GM04503 (cell line): ENCODE measurements at regions not wholly inside any gene's neighbourhood (a gene's known extent, or its start where the extent isn't known, plus 50 kb on each side); places are given as distances from the start of the nearest gene placed in this dataset.
A peak's percentile ranks its signal among the peaks of the same experiment; 100 is the strongest.
"Not testable (repeated sequence)": the region's sequence is repeated elsewhere in the genome, so short reads cannot be mapped to it uniquely, and the experiment has no call there.

Experiments
- DNase-seq: peaks from one replicate; pipeline ENCODE4 v3.0.0-alpha.2; 2012; ENCODE audit warnings: low read depth

DNA sequence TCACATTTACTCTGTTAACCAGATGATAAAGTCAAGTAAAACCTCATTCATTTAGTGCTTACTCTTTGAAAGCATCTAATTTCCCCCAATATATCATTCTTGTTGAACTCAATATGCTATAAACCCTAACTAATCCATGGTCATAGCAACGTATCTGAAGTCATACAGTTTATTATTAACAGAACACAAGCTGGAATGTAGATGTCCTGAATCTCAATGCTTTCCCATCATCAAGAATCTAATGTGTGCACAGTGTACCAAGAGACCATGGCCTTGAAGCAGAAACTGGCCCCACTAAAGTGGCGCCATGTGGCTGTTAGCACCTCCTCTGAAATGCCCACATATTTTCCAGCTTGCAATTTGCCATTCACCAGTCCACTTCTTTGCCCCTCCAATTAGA lies 245.8 kb downstream of the SOX9 start:
- no peak for DNase-seq

- no peak for DNase-seq
Observed at GRCh38 chr17:72368191-72368590, 247.4 kb downstream of the SOX9 start.

DNA sequence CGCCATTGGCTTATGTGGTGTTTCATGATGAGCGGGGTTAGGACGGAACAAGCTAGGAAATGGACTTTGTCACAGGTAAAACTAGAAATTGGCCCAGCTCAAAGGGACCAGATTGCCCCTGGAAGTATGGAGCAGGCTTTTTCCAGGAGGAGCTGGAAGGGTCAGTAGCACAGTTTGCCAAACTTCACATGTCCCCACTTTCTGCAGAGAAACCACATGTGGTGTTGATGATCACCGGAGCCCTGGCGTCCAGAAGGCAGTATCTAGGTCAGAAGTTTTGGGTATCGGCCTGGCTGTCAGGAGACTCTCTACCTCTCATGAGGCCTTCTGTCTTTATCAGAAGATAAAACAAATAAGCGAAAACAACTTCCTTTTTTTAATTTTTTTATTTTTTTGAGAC lies 248.5 kb downstream of the SOX9 start:
- DNase-seq, result no peak

DNA sequence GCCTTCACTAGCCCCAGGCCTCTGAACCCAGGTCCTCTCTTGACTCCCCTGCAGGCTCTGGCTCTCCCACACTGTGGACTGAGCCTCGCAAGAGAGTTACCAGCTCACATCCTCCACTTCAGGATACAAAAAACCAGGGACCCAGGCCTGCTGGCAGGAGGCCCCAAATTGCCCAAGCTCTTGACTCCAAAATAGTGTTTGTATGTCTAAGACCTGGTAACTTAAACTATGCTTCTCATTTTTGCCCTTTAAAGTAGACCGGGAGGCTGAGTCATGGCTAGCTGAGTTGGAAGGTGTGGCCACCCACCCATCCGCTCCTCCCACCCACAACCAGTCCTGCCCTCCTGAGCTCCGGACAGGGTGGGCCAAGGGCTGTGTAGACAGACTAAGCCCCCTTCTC lies 250.0 kb downstream of the SOX9 start:
- no peak for DNase-seq

DNA sequence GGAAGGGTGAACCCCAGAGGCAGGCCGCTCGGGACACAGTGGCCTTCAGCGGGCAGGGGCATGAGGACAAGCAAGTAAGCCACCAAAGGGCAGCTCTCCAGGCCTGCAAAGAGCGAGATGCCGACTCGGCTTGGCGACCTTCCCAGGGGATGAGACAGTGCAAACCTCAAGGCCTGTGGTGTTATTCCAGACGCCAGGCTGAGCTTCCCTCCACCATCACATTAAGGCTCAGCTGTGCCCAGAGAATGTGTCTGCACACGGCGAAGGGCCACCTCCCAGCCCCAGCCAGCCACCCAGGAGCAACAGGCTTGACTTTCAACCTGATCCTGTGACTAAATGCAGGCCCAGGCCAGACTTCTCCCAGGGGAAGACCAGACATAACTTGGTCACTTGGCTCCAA lies 251.4 kb downstream of the SOX9 start:
- DNase-seq, result no peak

- no peak for DNase-seq
Observed at GRCh38 chr17:72373910-72374741, 253.3 kb downstream of the SOX9 start.

DNA sequence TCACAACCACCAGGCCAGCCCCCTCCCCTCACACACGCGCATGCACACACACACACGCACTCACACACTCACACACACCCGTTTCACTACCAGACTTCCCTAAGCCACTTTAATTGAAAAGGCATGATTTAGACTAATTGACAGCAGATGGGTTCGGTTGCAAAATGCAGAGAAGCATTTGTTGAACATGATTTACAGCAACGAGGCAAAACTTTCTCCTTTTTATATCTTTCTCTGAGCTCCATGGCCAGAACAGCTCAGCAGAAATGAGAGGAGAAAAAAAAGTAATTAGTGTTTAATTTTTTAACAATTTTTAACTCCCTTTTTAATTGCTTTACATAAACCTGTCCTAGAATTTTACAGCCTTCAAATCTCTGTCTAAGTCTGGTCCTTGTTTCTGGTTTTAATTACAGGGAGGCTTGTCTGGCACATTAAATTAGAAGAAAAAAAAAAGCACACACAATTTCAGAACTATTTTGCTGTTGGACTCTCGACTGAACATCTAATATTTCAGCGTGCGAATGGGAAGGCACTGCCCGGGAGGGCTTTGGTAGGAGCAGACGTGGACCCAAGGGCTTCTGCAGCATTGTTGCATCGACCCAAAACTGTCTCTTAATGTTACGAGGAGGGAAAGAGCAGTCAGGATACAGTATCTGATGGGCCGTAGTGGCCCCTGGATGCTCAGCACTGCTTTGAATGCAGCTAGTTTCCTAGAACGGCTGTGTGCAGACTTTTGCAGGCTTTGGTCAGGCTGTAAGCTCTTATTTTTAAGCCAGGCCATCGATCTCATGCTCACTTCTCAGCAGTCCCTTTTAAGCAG lies 255.9 kb downstream of the SOX9 start:
- no peak for DNase-seq

DNA sequence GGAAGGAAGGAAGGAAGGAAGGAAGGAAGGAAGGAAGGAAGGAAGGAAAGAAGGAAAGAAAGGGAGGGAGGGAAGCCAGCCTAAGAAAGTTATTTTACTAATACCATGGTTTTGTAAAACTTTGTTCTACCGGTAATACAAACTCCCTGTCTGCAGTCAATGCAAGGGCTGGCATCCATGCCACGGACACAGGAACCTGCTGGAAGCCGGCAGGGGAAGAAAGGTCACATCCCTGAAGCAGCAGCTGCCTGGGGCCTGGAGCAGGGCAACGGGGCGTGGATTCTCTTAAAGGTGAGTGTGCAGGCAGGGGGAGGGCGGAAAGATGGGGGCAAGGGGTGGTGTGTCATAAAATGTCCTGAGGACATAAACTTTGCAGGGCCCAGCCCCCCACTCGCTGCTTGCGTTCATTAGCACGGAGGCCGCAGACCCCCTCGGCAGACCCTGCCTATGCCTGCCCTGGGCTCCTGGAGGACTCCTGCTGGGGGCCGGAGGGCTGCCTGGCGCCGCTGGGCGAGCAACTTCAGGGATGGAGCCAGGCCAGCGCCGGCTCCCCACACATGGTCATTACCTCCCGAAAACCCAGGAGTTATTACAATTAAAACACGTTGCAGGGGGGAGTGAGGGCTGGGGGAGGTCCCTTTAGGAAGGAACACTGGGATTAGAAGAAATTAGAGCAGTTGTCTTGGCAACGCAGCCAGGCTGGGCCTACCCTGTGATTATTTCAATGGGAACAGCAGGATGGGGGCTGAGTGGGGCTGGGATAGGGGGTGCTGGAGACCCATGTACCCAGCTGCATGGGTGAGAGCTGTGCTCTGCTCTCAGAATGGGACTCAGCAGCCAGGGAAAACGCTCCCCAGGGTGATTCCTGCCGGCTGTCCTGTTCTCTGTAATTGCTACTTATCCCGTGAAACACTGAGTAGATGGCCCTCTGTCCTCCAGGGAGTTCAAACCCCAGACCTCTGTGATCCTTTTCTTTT lies 257.9 kb downstream of the SOX9 start:
- no peak for DNase-seq

DNA sequence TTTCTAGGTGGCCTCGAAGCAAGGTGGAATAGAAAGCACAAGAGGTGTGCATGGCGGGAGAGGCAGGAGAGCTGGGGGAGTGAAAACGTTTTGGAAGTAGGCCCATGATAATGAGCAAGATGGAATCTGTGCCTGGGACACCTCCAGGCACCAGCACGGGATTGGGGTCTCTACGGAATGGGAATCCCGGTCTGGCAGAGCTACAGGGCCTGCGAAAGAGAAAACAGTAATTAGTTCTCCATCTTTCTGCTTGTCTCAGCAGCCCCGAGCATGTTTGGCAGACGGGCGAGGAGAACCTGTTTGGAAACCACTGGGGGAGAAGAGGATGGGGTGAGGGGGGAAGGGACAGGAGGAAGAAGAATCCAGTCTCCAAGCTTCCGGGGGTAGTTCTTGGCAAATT lies 258.7 kb downstream of the SOX9 start:
- DNase-seq, result no peak

GRCh38 chr17:72380120-72380519 lies 259.3 kb downstream of the SOX9 start:
- no peak for DNase-seq

- DNase-seq, result no peak
Observed at GRCh38 chr17:72380737-72381136, 259.9 kb downstream of the SOX9 start.

GRCh38 chr17:72381597-72382397 lies 261.0 kb downstream of the SOX9 start:
- no peak for DNase-seq

DNA sequence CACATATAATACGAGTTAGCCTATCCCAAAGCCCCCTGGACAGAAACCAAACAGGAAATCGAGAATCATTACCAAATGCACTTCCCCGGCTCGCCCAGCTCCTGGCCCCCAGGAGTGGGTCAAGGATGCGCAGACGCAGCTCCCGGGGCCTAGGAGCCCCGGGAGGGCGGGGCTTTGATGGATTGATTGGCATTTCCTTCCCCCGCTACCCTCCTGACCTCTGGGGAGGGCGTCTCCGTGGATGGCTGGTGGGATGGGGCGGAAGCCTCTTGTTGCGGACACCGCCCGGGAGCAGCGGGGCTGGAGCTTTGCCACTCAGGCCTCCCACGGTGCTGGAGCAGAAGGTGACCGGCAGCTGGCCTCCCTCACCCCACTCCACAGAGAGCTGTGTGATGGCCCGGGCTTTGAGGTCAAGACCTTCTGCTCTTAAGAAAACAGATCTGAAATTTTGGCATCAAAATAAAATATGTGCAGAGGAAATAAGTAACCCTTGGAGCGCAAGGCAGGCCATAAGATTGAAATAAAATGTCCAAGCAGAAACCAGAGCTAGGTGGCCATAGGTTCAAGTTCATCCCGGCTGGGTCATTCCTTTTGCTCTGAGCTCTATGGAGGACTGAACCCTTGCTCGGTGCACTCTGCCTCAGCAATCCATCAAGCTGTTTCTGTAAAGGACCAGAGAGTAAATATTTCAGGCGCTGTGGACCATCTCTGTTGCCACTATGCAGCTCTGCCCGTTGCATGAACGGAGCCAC lies 262.3 kb downstream of the SOX9 start:
- DNase-seq, result no peak

GRCh38 chr17:72385475-72385874 lies 264.7 kb downstream of the SOX9 start:
- DNase-seq, result no peak

DNA sequence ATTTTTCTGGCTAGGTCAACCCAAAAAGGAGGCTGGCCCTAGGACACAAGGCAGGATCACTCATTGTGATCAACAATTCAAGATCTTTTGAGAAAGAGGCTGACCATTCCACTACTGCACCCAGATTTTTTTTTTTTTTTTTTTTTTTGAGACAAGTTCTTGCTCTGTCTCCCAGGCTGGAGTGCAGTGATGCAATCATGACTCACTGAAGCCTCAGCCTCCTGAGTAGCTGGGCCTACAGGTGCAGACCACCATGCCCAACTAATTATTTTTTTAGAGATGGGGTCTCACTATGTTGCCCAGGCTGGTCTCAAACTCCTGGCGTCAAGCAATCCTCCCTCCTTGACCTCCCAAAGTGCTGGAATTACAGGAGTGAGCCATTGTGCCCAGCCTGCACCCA lies 265.4 kb downstream of the SOX9 start:
- not testable (repeated sequence) for DNase-seq

- no peak for DNase-seq
Observed at GRCh38 chr17:72386619-72387237, 265.9 kb downstream of the SOX9 start.

DNA sequence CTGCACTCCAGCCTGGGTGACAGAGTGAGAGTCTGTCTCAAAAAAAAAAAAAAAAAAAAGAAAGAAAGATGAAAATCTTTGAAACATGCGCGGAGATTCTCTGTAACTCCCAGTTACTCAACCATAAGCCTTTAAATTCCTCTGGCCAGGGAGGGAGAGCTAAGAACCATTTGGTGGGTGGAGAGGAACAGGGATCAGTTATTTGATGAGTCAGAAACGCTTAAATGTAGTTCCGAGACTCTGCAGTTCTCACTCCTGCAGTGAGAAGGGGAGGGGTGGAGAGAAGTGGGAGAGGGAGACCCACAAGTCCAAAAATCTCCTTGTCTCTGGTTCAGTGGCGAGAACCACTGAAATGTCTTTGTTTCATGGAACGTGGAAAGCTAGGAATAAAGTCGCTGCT lies 266.7 kb downstream of the SOX9 start:
- DNase-seq, result peak; percentile 82

GRCh38 chr17:72387969-72388368 lies 267.1 kb downstream of the SOX9 start:
- no peak for DNase-seq

GRCh38 chr17:72388765-72389473 lies 268.1 kb downstream of the SOX9 start:
- no peak for DNase-seq
